ENCODE measurements at regions not wholly inside any gene's neighbourhood (a gene's known extent, or its start where the extent isn't known, plus 50 kb on each side); places are given as distances from the start of the nearest gene placed in this dataset.

- TF ChIP-seq SUZ12 (IDR thresholded peaks at IDR 0.05) (no peak), ZNF384 (IDR thresholded peaks at IDR 0.05) (no peak), NFRKB (IDR thresholded peaks at IDR 0.05) (no peak), FOXA1 (IDR thresholded peaks at IDR 0.05) (no peak), CTBP1 (IDR thresholded peaks at IDR 0.05; ENCODE audit: borderline replicate concordance) (no peak), FOXK2 (IDR thresholded peaks at IDR 0.05) (no peak), FOXM1 (IDR thresholded peaks at IDR 0.05; ENCODE audit: borderline replicate concordance) (no peak), ARNT (IDR thresholded peaks at IDR 0.05) (no peak), TARDBP (IDR thresholded peaks at IDR 0.05) (no peak), HDGF (IDR thresholded peaks at IDR 0.05; ENCODE audit: borderline replicate concordance) (no peak), SP1 (IDR thresholded peaks at IDR 0.05) (no peak)
- TF ChIP-seq, protein P1, sequence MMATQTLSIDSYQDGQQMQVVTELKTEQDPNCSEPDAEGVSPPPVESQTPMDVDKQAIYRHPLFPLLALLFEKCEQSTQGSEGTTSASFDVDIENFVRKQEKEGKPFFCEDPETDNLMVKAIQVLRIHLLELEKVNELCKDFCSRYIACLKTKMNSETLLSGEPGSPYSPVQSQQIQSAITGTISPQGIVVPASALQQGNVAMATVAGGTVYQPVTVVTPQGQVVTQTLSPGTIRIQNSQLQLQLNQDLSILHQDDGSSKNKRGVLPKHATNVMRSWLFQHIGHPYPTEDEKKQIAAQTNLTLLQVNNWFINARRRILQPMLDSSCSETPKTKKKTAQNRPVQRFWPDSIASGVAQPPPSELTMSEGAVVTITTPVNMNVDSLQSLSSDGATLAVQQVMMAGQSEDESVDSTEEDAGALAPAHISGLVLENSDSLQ (IDR thresholded peaks at IDR 0.05) = no peak
These were observed 468.0 kb upstream of the GBE1 start for GRCh38 chr3:82229397-82229796.

Data from HEK293T (cell line).